ENCODE measurements at regions not wholly inside any gene's neighbourhood (a gene's known extent, or its start where the extent isn't known, plus 50 kb on each side); places are given as distances from the start of the nearest gene placed in this dataset.

DNA sequence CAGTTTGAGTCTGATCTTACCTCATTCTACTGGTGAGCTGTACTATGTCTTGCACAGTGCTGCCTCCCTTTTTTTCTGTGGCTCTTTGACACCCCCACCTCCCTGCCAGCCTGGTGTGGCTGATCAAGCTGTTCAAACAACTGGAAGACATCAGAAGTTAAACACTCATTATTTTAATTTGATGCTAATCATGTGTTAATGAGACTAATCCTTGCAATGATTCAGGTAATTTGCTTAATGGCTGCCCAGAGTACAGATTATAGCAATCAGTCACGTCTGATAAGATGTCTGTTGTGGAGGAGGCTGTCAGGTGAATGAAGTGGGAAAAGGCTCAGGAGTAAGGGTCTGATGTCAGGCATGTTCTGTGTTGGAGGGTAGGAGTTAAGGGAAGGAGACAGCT, 87.4 kb upstream of the GK2 start:
- DNase-seq: no peak
- Histone ChIP-seq H3K27me3 (ENCODE audit: control insufficient read depth, insufficient read depth, low read length) (no peaks in the 10 kb centered on the region), H3K4me3 (ENCODE audit: insufficient read depth, low read depth, low read length) (no peak overlapping the region), H3K36me3 (replicated peaks; ENCODE audit: control insufficient read depth, insufficient read depth, low read length) (no peaks in the 10 kb centered on the region)

DNA sequence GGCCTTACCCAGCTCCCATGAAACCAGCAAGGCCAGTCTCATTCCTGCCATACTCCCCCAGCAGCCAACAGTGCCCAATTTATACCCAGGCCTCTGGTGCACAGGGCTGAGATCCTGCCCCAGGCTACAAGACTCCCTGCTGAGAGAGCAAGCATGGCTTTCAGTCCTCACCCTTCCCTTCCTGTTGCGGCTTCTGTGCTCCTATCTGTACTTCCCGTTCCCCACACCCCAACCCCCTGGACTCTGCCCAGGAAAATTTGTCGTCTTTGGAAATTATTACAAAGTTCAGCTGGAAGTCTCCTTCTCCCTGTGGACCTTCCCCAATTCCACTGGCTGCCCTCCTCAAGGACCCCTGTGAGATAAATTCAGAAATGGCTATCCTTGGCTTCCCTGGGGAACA, 84.1 kb upstream of the GK2 start:
- Histone ChIP-seq H3K4me3 (ENCODE audit: insufficient read depth, low read depth, low read length) (no peak overlapping the region), H3K36me3 (replicated peaks; ENCODE audit: control insufficient read depth, insufficient read depth, low read length) (no peaks in the 10 kb centered on the region), H3K27me3 (ENCODE audit: control insufficient read depth, insufficient read depth, low read length) (no peaks in the 10 kb centered on the region)
- DNase-seq: no peak

DNA sequence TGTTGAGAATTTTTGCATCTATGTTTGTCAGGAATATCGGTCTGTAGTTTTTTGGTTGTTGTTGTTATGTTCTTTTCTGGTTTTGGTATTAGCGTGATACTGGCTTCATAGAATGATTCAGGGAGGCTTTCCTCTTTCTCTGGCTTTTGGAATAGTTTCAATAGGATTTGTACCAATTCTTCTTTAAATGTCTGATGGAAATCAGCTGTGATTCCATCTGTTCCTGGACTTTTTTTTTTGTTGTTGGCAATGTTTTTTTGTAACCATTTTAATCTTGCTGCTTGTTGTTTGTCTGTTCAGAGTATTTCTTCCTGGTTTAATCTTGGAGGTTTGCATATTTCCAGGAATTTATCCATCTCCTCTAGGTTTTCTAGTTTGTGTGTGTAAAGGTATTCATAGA, 81.5 kb upstream of the GK2 start:
- DNase-seq: no peak
- Histone ChIP-seq H3K36me3 (replicated peaks; ENCODE audit: control insufficient read depth, insufficient read depth, low read length) (no peaks in the 10 kb centered on the region), H3K27me3 (ENCODE audit: control insufficient read depth, insufficient read depth, low read length) (no peaks in the 10 kb centered on the region), H3K4me3 (ENCODE audit: insufficient read depth, low read depth, low read length) (no peak overlapping the region)

DNA sequence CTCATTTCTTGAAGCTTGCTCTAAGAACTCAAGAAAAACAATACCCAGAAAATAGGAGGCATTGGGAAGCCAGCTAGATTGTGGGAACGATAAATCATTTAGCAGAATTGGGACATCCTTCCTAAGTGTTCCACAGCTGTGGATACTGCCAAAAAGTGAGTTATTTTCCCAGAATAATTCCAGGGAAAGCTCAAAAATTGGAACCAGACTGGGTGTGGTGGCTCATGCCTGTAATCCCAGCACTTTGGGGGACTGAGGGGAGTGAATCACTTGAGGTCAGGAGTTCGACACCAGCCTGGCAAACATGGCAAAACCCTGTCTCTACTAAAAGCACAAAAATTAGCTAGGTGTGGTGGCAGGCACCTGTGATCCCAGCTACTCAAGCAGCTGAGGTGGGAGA, 68.2 kb upstream of the GK2 start:
- DNase-seq: no peak
- H3K36me3 ChIP-seq (replicated peaks; ENCODE audit: control insufficient read depth, insufficient read depth, low read length): no peaks in the 10 kb centered on the region

DNA sequence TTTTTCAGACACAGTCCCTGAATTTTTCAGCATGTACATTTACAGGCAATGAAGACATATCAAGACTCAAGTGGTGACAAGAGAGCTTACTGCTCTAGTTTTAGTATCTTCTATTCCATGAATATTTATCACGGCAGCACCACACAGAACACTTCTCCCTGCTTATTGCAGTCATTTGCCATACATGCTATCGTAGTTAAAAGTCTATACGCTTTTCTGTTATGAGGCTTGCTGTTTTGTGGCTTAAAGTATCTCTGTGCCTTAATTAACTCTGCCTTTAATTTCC, 65.4 kb upstream of the GK2 start:
- H3K4me3 ChIP-seq (ENCODE audit: insufficient read depth, low read depth, low read length): no peak overlapping the region
- no peaks in the 10 kb centered on the region for H3K27me3 ChIP-seq (ENCODE audit: control insufficient read depth, insufficient read depth, low read length)
- no peaks in the 10 kb centered on the region for H3K36me3 ChIP-seq (replicated peaks; ENCODE audit: control insufficient read depth, insufficient read depth, low read length)
- no peak for DNase-seq

More for the DNA sequence above, 68.2 kb upstream of the GK2 start:
- Histone ChIP-seq H3K27me3 (ENCODE audit: control insufficient read depth, insufficient read depth, low read length) (no peaks in the 10 kb centered on the region), H3K4me3 (ENCODE audit: insufficient read depth, low read depth, low read length) (no peak overlapping the region)

DNA sequence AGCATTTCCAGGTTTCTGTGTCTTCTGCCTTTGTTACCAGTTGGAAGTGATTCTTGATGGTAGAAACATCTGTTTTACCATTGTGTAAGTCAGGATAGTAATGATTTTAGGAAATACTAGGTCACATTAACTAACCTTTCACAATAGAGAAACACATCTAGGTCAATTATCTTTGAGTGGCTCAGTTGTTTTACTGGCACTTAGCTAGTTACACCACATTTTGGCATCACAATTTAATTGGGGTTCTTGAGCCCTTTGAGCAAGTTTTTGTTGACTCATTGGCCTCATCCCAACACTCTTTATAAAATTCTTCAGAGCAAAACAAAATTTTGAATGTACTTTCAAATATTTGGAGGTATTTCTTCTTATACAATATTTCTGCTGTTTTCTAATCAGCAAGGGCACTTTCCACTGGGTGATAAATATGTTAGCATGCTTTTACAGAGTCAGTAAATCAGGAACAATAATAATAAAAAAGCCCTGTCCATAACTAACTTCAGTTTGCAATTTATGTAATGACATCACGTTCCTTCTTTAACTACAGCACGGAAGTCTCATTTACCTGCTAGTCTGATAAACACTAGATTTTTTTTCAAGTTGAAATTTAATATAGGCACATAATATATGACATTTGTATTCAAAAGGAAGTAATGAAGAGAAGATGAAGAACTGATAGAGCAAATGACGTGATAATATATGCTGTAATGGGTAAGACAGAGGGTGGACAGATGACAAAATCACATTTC, 64.8 kb upstream of the GK2 start:
- H3K27me3 ChIP-seq (ENCODE audit: control insufficient read depth, insufficient read depth, low read length): no peaks in the 10 kb centered on the region
- no peaks in the 10 kb centered on the region for H3K36me3 ChIP-seq (replicated peaks; ENCODE audit: control insufficient read depth, insufficient read depth, low read length)
- no peak for DNase-seq
- no peak overlapping the region for H3K4me3 ChIP-seq (ENCODE audit: insufficient read depth, low read depth, low read length)

DNA sequence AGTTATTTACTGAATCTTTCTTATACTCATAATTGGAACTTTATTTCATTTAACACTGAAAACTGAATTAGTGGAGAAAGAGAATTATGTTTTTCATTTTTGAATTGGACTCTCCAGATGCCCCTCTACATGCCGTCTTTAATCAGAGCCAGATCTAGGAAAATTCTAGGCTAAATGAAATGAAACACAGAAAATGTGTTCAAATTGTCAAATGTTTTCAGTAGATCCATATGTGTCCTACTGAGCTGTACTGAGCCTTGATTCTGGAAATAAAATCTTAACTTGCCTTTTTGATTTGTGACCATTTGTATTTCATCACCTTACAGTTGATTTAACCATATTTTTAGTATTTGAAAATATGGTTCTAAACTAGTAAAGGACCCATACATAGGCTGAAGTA, 64.0 kb upstream of the GK2 start:
- DNase-seq: no peak
- H3K36me3 ChIP-seq (replicated peaks; ENCODE audit: control insufficient read depth, insufficient read depth, low read length): no peaks in the 10 kb centered on the region
- no peaks in the 10 kb centered on the region for H3K27me3 ChIP-seq (ENCODE audit: control insufficient read depth, insufficient read depth, low read length)
- H3K4me3 ChIP-seq (ENCODE audit: insufficient read depth, low read depth, low read length): no peak overlapping the region

DNA sequence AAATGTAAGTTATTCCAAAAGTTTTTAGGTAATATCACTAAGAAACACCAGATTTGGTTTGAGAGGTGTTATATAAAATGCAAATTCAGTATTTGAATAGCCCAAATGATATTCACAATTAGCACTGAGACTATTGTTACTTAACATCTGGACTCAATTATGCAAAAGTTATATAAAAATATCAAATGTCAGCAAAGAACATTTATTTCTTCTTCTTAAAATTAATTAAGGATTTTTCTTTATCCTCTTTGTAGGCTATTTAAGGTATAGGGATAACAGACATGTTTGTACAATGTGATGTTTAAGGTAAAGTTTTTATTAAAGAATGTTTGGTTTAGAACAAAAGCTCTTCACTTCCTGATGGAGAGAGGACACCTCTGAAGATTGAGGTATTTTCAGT, 63.3 kb upstream of the GK2 start:
- Histone ChIP-seq H3K4me3 (ENCODE audit: insufficient read depth, low read depth, low read length) (no peak overlapping the region), H3K36me3 (replicated peaks; ENCODE audit: control insufficient read depth, insufficient read depth, low read length) (no peaks in the 10 kb centered on the region), H3K27me3 (ENCODE audit: control insufficient read depth, insufficient read depth, low read length) (no peaks in the 10 kb centered on the region)
- DNase-seq: no peak

DNA sequence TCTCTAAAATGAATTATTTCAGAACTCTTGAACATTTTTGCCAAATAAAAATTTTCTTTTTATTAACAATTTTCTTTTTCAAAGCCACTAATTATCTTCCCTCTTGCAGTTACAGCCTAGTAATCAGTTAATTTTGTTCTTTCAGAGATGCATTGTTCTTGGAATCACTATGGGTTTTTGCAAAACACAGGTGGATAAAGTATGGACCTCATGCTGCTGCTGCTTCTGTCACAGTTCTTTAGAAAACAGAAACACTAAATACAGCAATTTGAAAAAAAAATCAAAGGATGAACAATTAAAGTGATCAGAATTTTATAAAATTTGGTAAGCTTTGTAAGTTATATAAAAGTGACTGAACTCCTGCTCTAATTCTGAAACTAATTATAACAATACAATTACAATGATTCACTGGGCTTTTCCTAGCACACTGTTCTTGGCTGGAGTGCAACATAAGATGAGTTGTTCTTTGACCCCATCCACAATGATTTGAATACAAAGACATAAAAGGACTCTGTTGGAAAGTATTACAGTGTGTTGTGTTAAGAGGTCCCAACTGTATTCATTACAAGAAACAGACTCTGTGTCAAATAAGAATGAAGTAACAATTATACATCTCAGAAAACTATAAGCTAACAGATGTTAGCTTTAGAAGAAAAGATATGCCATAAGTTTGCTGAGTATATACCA, 59.4 kb upstream of the GK2 start:
- no peak for DNase-seq

DNA sequence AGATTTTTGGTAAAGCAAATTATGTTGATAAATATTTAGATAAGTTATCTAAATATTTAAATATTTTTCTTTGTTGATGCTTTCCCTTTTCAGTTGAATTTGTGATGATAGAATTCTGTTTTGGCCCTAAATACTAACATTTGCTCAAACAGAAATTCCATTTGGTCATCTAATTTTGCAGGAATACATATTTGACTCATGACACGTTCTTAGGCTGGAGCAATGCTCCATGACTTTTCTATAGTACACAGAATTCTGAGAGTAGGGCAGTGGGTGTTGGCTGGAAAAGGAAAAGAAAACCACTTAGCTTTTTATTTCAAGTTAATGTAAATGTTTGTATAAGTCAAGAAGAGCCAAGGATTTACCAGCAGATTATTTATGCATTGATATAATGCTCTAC, 58.6 kb upstream of the GK2 start:
- DNase-seq: no peak
- no peaks in the 10 kb centered on the region for H3K27me3 ChIP-seq (ENCODE audit: control insufficient read depth, insufficient read depth, low read length)
- no peaks in the 10 kb centered on the region for H3K36me3 ChIP-seq (replicated peaks; ENCODE audit: control insufficient read depth, insufficient read depth, low read length)
- H3K4me3 ChIP-seq (ENCODE audit: insufficient read depth, low read depth, low read length): no peak overlapping the region

More for the DNA sequence above, 59.4 kb upstream of the GK2 start:
- no peaks in the 10 kb centered on the region for H3K36me3 ChIP-seq (replicated peaks; ENCODE audit: control insufficient read depth, insufficient read depth, low read length)
- H3K4me3 ChIP-seq (ENCODE audit: insufficient read depth, low read depth, low read length): no peak overlapping the region
- no peaks in the 10 kb centered on the region for H3K27me3 ChIP-seq (ENCODE audit: control insufficient read depth, insufficient read depth, low read length)

Data from H7 (cell line).